GM12878 (cell line): ENCODE measurements at regions not wholly inside any gene's neighbourhood (a gene's known extent, or its start where the extent isn't known, plus 50 kb on each side); places are given as distances from the start of the nearest gene placed in this dataset.

Experiments
- ATAC-seq: fragments of 200-7000 bp; cut with Tn5 transposase; 3 replicates; pipeline ENCODE4 v1.9.1; 2020; ENCODE audit warnings: mild to moderate bottlenecking, moderate library complexity
- BruUV-seq: library from RNA; stranded (reverse); fragments of 400-500 nt; replicated peaks from 2 replicates; lab custom pipeline; 2021; lab: Mats Ljungman, UMichigan
- CTCF ChIA-PET: fragments of 300-600 bp; sonication (Branson Sonifier 250); formaldehyde crosslinking; extraction: SDS; loops from one replicate; lab custom pipeline; 2021; ENCODE audit warnings: inconsistent platforms; lab: Yijun Ruan, JAX
- POLR2A ChIA-PET: fragments of 350-600 bp; formaldehyde crosslinking; extraction: SDS; loops from one replicate; lab custom pipeline; 2021; ENCODE audit warnings: inconsistent platforms; lab: Charles Lee
- RAD21 ChIA-PET: fragments of 300-600 bp; sonication (Branson Sonifier 250); formaldehyde crosslinking; loops from one replicate; lab custom pipeline; 2023; ENCODE audit warnings: antibody characterized with exemption; ENCODE audit not compliant: unreplicated experiment; lab: Charles Lee
- SMC1A ChIA-PET: fragments of 300-600 bp; sonication (Branson Sonifier 250); formaldehyde crosslinking; loops from one replicate; lab custom pipeline; 2023; ENCODE audit not compliant: unreplicated experiment, uncharacterized antibody; lab: Charles Lee
- DNase-seq: peaks from one replicate; pipeline ENCODE4 v3.0.0-alpha.2; 2011; ENCODE audit warnings: low read depth, low spot score
- FAIRE-seq: peaks from 3 replicates; lab custom pipeline; 2011; peaks lifted over from hg19 to GRCh38; lab: Jason Lieb, UNC
- H2AFZ ChIP-seq: 2 replicates; pipeline ENCODE4 v1.6.0; 2011; ENCODE audit warnings: low read depth, low read length, control low read depth; ENCODE audit not compliant: control insufficient read depth
- H3K27ac ChIP-seq: 2 replicates; pipeline ENCODE4 v1.5.1; 2011; ENCODE audit warnings: control low read depth; ENCODE audit not compliant: control insufficient read depth, insufficient read depth
- H3K27me3 ChIP-seq, 2 experiments: replicated peaks in 1 of 2; 2 replicates each; pipeline versions ENCODE4 v1.6.0 to v1.6.1; 2011; ENCODE audit warnings: low read length in 1 of 2; ENCODE audit not compliant: control insufficient read depth in 2 of 2, insufficient read depth in 2 of 2
- H3K36me3 ChIP-seq, 2 experiments: 2 replicates each; pipeline ENCODE4 v1.5.1; 2011; ENCODE audit warnings: low read length in 1 of 2; ENCODE audit not compliant: control insufficient read depth in 2 of 2, insufficient read depth in 2 of 2
- H3K4me1 ChIP-seq: 2 replicates; pipeline ENCODE4 v1.6.1; 2011; ENCODE audit warnings: mild to moderate bottlenecking, low read length, moderate library complexity, mixed read lengths; ENCODE audit not compliant: control insufficient read depth, insufficient read depth
- H3K4me2 ChIP-seq: 2 replicates; pipeline ENCODE4 v1.6.0; 2011; ENCODE audit warnings: control low read depth; ENCODE audit not compliant: control insufficient read depth, insufficient read depth
- H3K4me3 ChIP-seq: fragments of 200-600 bp; sonication (generic); 2 replicates; pipeline ENCODE4 v1.5.1; 2016
- H3K79me2 ChIP-seq: 2 replicates; pipeline ENCODE4 v1.6.0; 2011; ENCODE audit warnings: low read length; ENCODE audit not compliant: control insufficient read depth, insufficient read depth
- H3K9ac ChIP-seq: 2 replicates; pipeline ENCODE4 v1.8.0; 2011; ENCODE audit warnings: low read length, control low read depth, mixed read lengths; ENCODE audit not compliant: control insufficient read depth, insufficient read depth
- H3K9me3 ChIP-seq: replicated peaks from 3 replicates; pipeline ENCODE4 v1.5.1; 2011; ENCODE audit warnings: mild to moderate bottlenecking, low read length; ENCODE audit not compliant: control insufficient read depth, insufficient read depth
- H4K20me1 ChIP-seq: 2 replicates; pipeline ENCODE4 v1.6.0; 2011; ENCODE audit not compliant: control insufficient read depth, insufficient read depth
- CEBPB ChIP-seq, 2 experiments: fragments of 150-350 bp in 1 of 2; IDR thresholded peaks; 2 replicates each; pipeline ENCODE4 v1.6.1; 2012 to 2014; ENCODE audit warnings: low read depth in 2 of 2, low read length in 2 of 2, borderline replicate concordance in 1 of 2, inconsistent platforms in 1 of 2
- CEBPZ ChIP-seq: fragments of 150-350 bp; IDR thresholded peaks from 2 replicates; pipeline ENCODE4 v1.6.1; 2016; ENCODE audit warnings: low read depth, low read length
- ESRRA ChIP-seq: IDR thresholded peaks from 2 replicates; pipeline ENCODE4 v1.6.1; 2012; ENCODE audit warnings: mild to moderate bottlenecking, low read length, improper control_type of control experiment
- KLF5 ChIP-seq: fragments of 450-650 bp; IDR thresholded peaks from 2 replicates; pipeline ENCODE4 v1.6.1; 2014; ENCODE audit warnings: mild to moderate bottlenecking; ENCODE audit not compliant: partially characterized antibody
- LARP7 ChIP-seq: fragments of 450-650 bp; IDR thresholded peaks from 2 replicates; pipeline ENCODE4 v1.6.1; 2017; ENCODE audit warnings: mild to moderate bottlenecking
- NR2F1 ChIP-seq: fragments of 450-650 bp; conservative IDR thresholded peaks from 2 replicates; pipeline ENCODE4 v1.6.1; 2017; ENCODE audit warnings: mild to moderate bottlenecking
- SIN3A ChIP-seq: IDR thresholded peaks from 2 replicates; pipeline ENCODE4 v1.6.1; 2012; ENCODE audit warnings: low read depth, low read length, improper control_type of control experiment
- SMAD5 ChIP-seq: IDR thresholded peaks from 2 replicates; pipeline ENCODE4 v1.6.1; 2016; ENCODE audit warnings: antibody characterized with exemption, low read depth
- SMARCA5 ChIP-seq: fragments of 450-650 bp; IDR thresholded peaks from 2 replicates; pipeline ENCODE4 v1.6.1; 2017; ENCODE audit warnings: mild to moderate bottlenecking
- WGBS: methylation state at CpG from one replicate; pipeline ENCODE4 v1.1.6; 2016; ENCODE audit warnings: low lambda C conversion rate; ENCODE audit not compliant: insufficient replicate concordance, insufficient coverage; ENCODE audit errors: missing lambda C conversion rate; 5-methylcytosine and 5-hydroxymethylcytosine counted together
- in situ Hi-C: fragments of 300-500 bp; cut with MboI; formaldehyde crosslinking; loops from 9 replicates; pipeline ENCODE4 v1.14.3; 2018; ENCODE audit warnings: mixed read lengths
- intact Hi-C: fragments of 100-400 bp; cut with micrococcal nuclease; formaldehyde crosslinking; loops from one replicate; pipeline ENCODE4 v1.14.2; 2022; ENCODE audit not compliant: unreplicated experiment
- TF ChIP-seq, protein P1 (sequence below): IDR thresholded peaks from 2 replicates; pipeline ENCODE4 v1.6.1; 2011; ENCODE audit warnings: low read depth, low read length, improper control_type of control experiment, borderline replicate concordance

- 15% methylated on average over 2 of the region's 2 CpGs for WGBS
These were observed 493.1 kb downstream of the XIRP2 start for GRCh38 chr2:167381349-167381748.

More at GRCh38 chr2:167381349-167381748, 493.1 kb downstream of the XIRP2 start:
- DNase-seq (no peak), FAIRE-seq (no peak), ATAC-seq (no peak)
- Histone ChIP-seq H3K4me2 (no peak overlapping the region), H4K20me1 (no peaks in the 10 kb centered on the region), H3K9me3 (no peaks in the 10 kb centered on the region), H3K79me2 (no peaks in the 10 kb centered on the region), H3K9ac (no peak overlapping the region), H3K27me3 (no peaks in the 10 kb centered on the region), H3K4me3 (no peak overlapping the region), H2AFZ (no peak overlapping the region), H3K36me3 (no peaks in the 10 kb centered on the region), H3K4me1 (no peaks in the 10 kb centered on the region), H3K27ac (no peak overlapping the region)
- POLR2A ChIA-PET, result no interaction called here
- CTCF ChIA-PET, result no interaction called here
- SMC1A ChIA-PET, result no interaction called here
- TF ChIP-seq CEBPB (IDR thresholded peaks at IDR 0.05; ENCODE audit: borderline replicate concordance in 1 of 2, low read depth in 2 of 2, low read length in 2 of 2) (no peak), SIN3A (no peak), KLF5 (no peak), SMARCA5 (no peak), CEBPZ (no peak), LARP7 (no peak), NR2F1 (no peak), ESRRA (no peak), SMAD5 (no peak)
- TF ChIP-seq, protein P1, sequence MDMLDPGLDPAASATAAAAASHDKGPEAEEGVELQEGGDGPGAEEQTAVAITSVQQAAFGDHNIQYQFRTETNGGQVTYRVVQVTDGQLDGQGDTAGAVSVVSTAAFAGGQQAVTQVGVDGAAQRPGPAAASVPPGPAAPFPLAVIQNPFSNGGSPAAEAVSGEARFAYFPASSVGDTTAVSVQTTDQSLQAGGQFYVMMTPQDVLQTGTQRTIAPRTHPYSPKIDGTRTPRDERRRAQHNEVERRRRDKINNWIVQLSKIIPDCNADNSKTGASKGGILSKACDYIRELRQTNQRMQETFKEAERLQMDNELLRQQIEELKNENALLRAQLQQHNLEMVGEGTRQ, result no peak
- BruUV-seq, result no TSS peak
- in situ Hi-C loops (no loop called here), intact Hi-C loops (no loop called here)
- RAD21 ChIA-PET, result no interaction called here
